AG04449 (cell line): ENCODE measurements at regions not wholly inside any gene's neighbourhood (a gene's known extent, or its start where the extent isn't known, plus 50 kb on each side); places are given as distances from the start of the nearest gene placed in this dataset.
A peak's percentile ranks its signal among the peaks of the same experiment; 100 is the strongest.

Experiments used
- CTCF ChIA-PET: fragments of 350-600 bp; formaldehyde crosslinking; extraction: SDS; loops from one replicate; lab custom pipeline; 2021; ENCODE audit warnings: antibody characterized with exemption; lab: Yijun Ruan, JAX
- POLR2A ChIA-PET: fragments of 400-600, 350-600 bp; formaldehyde crosslinking; extraction: SDS; loops from one replicate; lab custom pipeline; 2020; ENCODE audit warnings: antibody characterized with exemption, inconsistent platforms; lab: Yijun Ruan, JAX
- DNase-seq: peaks from one replicate; pipeline ENCODE4 v3.0.0-alpha.2; 2010; ENCODE audit warnings: low read depth, low spot score
- H3K4me3 ChIP-seq: 2 replicates; pipeline ENCODE4 v1.5.1; 2011; ENCODE audit warnings: low read depth, mild to moderate bottlenecking, control low read depth, low read length
- TF ChIP-seq, protein P1 (sequence below): IDR thresholded peaks from one replicate; pipeline ENCODE4 v1.5.1; 2011; ENCODE audit warnings: mild to moderate bottlenecking, moderate library complexity, low read length, control low read depth, inconsistent platforms; ENCODE audit not compliant: insufficient read depth; ENCODE audit errors: missing control alignments

DNA sequence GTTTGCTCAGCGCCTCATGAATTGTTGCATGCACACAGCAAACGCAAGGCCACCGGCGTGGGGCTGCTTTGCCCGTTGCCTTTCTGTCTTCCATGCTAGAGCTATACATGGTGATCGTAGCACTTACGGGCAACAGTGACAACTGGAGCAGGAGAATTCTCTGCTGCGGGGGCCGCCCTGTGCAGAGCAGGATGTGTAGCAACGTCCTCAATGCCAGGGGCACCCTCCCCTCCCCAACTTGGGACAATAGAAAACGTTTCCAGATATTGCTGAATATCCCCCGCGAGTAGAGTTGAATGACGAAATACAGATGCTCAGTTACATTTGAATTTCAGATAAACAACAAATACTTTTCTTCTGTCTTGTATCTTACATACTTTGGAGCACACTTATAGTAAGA lies 198.7 kb downstream of the TFAP2C start:
- CTCF ChIA-PET = interaction anchor here (2.5 kb wide), 1 partner anchor 197 kb away, joined by 9 read pairs; no protein-coding TSS in a partner anchor
- POLR2A ChIA-PET = interaction anchor here (1.3 kb wide), 1 partner anchor 40 kb away, joined by 3 read pairs; no protein-coding TSS in a partner anchor
- no peak for DNase-seq
- peak overlapping the region; percentile 25 for H3K4me3 ChIP-seq
- TF ChIP-seq, protein P1, sequence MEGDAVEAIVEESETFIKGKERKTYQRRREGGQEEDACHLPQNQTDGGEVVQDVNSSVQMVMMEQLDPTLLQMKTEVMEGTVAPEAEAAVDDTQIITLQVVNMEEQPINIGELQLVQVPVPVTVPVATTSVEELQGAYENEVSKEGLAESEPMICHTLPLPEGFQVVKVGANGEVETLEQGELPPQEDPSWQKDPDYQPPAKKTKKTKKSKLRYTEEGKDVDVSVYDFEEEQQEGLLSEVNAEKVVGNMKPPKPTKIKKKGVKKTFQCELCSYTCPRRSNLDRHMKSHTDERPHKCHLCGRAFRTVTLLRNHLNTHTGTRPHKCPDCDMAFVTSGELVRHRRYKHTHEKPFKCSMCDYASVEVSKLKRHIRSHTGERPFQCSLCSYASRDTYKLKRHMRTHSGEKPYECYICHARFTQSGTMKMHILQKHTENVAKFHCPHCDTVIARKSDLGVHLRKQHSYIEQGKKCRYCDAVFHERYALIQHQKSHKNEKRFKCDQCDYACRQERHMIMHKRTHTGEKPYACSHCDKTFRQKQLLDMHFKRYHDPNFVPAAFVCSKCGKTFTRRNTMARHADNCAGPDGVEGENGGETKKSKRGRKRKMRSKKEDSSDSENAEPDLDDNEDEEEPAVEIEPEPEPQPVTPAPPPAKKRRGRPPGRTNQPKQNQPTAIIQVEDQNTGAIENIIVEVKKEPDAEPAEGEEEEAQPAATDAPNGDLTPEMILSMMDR = no peak

DNA sequence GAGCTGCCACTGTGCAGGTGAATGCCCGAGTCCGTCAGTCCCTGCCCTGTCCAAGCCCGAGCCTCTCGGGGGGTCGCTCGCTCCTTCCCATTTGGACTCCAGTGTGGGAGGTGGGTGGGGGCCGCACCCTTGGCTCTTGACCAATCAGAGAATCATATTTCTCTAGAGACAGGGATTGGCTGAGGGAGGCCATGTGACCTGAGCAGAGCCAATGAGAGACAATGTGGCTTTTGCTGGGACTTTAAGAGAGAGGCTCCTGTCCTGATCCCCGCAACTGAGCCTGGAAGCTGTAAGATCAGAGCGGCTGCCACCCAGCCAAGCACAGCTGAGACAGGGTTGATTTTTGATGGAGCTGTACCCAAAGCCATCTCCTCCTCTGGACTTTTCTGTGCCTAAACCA lies 199.3 kb downstream of the TFAP2C start:
- CTCF ChIA-PET = interaction anchor here (1.4 kb wide), 1 partner anchor 16 kb away, joined by 4 read pairs; no protein-coding TSS in a partner anchor
- POLR2A ChIA-PET = no interaction called here
- H3K4me3 ChIP-seq = no peak overlapping the region
- no peak for DNase-seq
- TF ChIP-seq, protein P1 = no peak

DNA sequence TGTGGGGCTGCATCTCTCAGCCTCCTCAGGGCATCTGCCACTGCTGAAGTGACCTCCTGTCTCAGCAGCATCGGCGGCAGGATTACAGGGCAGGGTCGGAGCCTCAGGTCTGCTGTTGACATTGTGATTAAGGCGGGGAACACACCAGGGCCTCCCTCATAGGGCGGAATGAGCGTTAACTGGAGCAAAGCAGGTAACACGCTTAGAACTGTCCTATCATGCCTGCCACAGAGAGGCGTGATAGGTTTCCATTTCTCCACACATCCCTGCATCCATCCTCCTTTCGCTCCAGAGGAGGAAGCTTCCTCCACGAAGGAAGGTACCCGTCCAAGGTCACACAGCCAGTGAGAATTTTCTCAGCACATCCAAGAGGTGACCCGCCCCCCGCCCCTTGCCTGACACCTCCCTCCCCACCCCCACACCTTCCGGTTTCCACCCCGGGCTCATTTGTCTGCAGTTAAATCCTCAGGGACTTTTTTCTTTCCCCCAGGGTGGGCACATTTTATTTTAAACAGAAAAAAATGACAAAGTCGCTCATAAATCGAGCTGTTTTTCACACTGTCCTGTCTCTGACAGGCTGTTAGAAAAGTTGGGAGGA lies 200.8 kb downstream of the TFAP2C start:
- CTCF ChIA-PET = no interaction called here
- no peak overlapping the region for H3K4me3 ChIP-seq
- DNase-seq = no peak
- POLR2A ChIA-PET = no interaction called here
- TF ChIP-seq, protein P1 = no peak

DNA sequence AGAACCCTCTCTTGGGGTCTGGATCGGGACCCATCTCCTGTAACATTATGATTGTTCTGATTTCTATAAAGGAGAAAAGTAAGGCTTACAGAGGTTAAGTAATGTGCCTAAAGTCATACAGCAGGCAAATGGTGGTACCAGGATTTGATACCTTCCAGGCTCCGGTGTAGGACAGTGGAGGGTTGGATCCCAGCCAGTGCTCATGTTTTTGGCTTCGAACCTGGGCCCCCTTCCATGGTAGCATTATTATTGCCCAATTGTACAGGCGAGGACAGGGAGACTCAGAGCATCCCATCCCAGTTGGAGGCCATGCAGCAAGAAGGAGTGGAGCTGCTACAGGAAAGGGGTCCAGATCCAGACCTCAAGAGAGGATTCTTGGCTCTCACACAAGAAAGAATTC lies 202.7 kb downstream of the TFAP2C start:
- H3K4me3 ChIP-seq = no peak overlapping the region
- POLR2A ChIA-PET = no interaction called here
- CTCF ChIA-PET = no interaction called here
- TF ChIP-seq, protein P1 = no peak
- DNase-seq = no peak

DNA sequence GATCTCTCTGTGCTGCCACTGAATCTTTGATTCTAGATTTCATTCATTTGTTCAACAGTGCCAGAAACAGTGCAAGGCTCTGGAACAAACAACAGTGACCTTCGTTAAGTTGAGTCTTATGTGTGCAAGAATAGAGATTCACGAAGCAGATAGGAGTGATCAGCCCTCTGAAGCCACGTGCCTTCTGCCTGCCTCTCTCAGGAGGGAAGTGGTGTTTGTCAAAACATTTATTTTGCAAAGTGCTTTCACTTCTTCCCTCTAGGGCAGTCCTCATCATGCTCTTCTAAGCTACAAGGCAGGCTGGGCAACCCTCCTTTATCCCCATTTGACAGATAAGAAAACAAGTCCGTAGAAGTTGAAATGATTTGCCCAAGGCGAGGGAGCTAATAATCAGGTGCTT lies 204.3 kb downstream of the TFAP2C start:
- TF ChIP-seq, protein P1 = no peak
- no peak for DNase-seq
- ChIA-PET POLR2A (no interaction called here), CTCF (no interaction called here)
- H3K4me3 ChIP-seq = no peak overlapping the region

DNA sequence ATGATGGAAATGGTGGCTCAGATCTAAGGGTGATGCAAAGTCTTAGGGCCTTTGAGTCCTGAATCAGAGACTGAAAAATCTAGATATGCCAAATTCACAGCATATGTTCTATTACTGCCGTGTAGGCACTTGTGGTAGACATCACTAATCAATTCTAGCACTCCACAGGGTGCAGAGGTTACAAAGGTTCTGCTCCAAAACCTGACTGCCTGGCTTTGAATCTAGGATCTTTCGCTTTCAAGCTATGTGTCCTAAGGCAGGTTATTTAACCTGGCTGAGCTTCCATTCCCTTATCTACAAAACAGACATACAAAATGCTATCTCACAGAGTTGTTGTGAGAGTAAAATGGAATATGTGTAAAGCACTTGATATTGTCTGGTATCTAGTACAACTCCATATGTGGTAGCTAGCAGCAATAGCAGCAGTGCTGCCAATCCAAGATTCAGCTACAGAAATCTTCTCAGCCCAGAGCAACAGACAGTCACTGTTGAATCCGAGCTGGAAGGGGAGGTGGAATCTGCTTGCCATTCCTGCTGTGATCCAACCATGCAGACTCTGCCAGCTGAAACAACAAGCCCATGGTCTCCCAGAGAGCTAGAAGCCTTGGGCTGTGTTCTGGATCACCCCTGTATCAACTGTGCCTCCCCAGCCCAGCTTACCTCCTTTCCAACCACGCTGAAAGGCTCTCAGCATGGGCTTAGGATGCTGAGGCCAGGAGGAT lies 206.9 kb downstream of the TFAP2C start:
- CTCF ChIA-PET = interaction anchor here (0.6 to 1.5 kb wide), 3 partner anchors 10 to 206 kb away, joined by 3 to 5 read pairs (median 3); no protein-coding TSS in a partner anchor
- H3K4me3 ChIP-seq = no peak overlapping the region
- DNase-seq = no peak
- POLR2A ChIA-PET = no interaction called here
- TF ChIP-seq, protein P1 = no peak
